ENCODE measurements at regions not wholly inside any gene's neighbourhood (a gene's known extent, or its start where the extent isn't known, plus 50 kb on each side); places are given as distances from the start of the nearest gene placed in this dataset.

- Histone ChIP-seq H3K4me2 (ENCODE audit: low read depth, low read length) (no peak overlapping the region), H2AFZ (ENCODE audit: low read length) (no peak overlapping the region), H3K9me3 (ENCODE audit: low read length) (peaks cover 34% of the 10 kb centered on the region), H3K4me1 (ENCODE audit: insufficient read depth, low read length) (no peaks in the 10 kb centered on the region), H3K36me3 (replicated peaks in 1 of 2; ENCODE audit: control insufficient read depth in 1 of 2, insufficient read depth in 2 of 2, low read length in 2 of 2) (no peaks in the 10 kb centered on the region), H3K9ac (ENCODE audit: insufficient read depth, low read depth, low read length) (no peak overlapping the region), H3K27ac (ENCODE audit: extremely low read length, insufficient read depth, low read length) (no peak overlapping the region), H3K79me2 (ENCODE audit: insufficient read depth, low read length) (no peaks in the 10 kb centered on the region), H4K20me1 (ENCODE audit: insufficient read depth, low read length) (no peaks in the 10 kb centered on the region), H3K27me3 (ENCODE audit: control insufficient read depth in 1 of 2, insufficient read depth in 2 of 2, low read length in 2 of 2) (no peaks in the 10 kb centered on the region), H3K4me3 (replicated peaks in 1 of 3; ENCODE audit: insufficient read depth in 1 of 3, low read depth in 2 of 3, low read length in 3 of 3) (no peak overlapping the region)
- ChIA-PET POLR2A (no interaction called here), CTCF (ENCODE audit: low intra/inter-chr PET ratio, low total read pairs) (no interaction called here)
- FAIRE-seq (no peak), ATAC-seq (no peak), DNase-seq (ENCODE audit: low spot score) (no peak)
- in situ Hi-C loops (cut with HindIII; ENCODE audit: extremely low pct_ligation_motif_present, low pct_unique_long_range_greater_than_20kb), result no loop called here
- BruUV-seq (replicated peaks), result no TSS peak
- TF ChIP-seq CBX5 (CRISPR knock-in tag; IDR thresholded peaks at IDR 0.05; ENCODE audit: borderline replicate concordance) (no peak), ELF3 (CRISPR knock-in tag; IDR thresholded peaks at IDR 0.05) (no peak), ZNF570 (CRISPR knock-in tag; IDR thresholded peaks at IDR 0.05; ENCODE audit: borderline replicate concordance) (no peak), ZNF296 (CRISPR knock-in tag; conservative IDR thresholded peaks at IDR 0.05) (no peak), RXRA (CRISPR knock-in tag; IDR thresholded peaks at IDR 0.05) (no peak), TRIM24 (CRISPR knock-in tag; IDR thresholded peaks at IDR 0.05) (no peak), ZNF207 (IDR thresholded peaks at IDR 0.05; ENCODE audit: borderline replicate concordance) (no peak), JUNB (CRISPR knock-in tag; IDR thresholded peaks at IDR 0.05; ENCODE audit: borderline replicate concordance) (no peak)
- TF ChIP-seq, protein P1, sequence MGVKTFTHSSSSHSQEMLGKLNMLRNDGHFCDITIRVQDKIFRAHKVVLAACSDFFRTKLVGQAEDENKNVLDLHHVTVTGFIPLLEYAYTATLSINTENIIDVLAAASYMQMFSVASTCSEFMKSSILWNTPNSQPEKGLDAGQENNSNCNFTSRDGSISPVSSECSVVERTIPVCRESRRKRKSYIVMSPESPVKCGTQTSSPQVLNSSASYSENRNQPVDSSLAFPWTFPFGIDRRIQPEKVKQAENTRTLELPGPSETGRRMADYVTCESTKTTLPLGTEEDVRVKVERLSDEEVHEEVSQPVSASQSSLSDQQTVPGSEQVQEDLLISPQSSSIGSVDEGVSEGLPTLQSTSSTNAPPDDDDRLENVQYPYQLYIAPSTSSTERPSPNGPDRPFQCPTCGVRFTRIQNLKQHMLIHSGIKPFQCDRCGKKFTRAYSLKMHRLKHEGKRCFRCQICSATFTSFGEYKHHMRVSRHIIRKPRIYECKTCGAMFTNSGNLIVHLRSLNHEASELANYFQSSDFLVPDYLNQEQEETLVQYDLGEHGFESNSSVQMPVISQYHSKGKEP (CRISPR knock-in tag; IDR thresholded peaks at IDR 0.05), result no peak
- TF ChIP-seq, protein P2, sequence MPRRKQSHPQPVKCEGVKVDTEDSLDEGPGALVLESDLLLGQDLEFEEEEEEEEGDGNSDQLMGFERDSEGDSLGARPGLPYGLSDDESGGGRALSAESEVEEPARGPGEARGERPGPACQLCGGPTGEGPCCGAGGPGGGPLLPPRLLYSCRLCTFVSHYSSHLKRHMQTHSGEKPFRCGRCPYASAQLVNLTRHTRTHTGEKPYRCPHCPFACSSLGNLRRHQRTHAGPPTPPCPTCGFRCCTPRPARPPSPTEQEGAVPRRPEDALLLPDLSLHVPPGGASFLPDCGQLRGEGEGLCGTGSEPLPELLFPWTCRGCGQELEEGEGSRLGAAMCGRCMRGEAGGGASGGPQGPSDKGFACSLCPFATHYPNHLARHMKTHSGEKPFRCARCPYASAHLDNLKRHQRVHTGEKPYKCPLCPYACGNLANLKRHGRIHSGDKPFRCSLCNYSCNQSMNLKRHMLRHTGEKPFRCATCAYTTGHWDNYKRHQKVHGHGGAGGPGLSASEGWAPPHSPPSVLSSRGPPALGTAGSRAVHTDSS (CRISPR knock-in tag; conservative IDR thresholded peaks at IDR 0.05), result no peak
- intact Hi-C loops (cut with micrococcal nuclease; ENCODE audit: unreplicated experiment), result no loop called here
- WGBS (ENCODE audit: low lambda C conversion rate), result 1% methylated on average over 5 of the region's 5 CpGs
Observed at GRCh38 chr15:47496343-47497185, 220.7 kb upstream of the SEMA6D start.
